ENCODE measurements at regions not wholly inside any gene's neighbourhood (a gene's known extent, or its start where the extent isn't known, plus 50 kb on each side); places are given as distances from the start of the nearest gene placed in this dataset.
"Not testable (repeated sequence)": the region's sequence is repeated elsewhere in the genome, so short reads cannot be mapped to it uniquely, and the experiment has no call there.

DNA sequence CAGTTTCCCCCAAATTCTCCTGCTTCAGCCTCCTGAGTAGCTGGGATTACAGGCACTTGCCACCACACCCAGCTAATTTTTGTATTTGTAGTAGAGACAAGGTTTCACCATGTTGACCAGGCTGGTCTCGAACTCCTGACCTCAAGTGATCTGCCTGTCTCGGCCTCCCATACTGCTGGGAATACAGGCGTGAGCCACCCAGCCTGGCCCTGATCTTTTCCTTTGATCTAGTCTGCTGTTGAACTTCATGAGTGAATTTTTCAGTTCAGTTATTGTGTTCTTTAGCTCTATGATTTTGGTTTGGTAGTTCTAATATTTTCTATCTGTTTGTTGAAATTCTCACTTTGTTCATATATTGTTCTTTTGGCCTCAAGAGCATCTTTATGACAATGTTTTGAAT lies 83.4 kb upstream of the RAP2C start:
- not testable (repeated sequence) for DNase-seq

DNA sequence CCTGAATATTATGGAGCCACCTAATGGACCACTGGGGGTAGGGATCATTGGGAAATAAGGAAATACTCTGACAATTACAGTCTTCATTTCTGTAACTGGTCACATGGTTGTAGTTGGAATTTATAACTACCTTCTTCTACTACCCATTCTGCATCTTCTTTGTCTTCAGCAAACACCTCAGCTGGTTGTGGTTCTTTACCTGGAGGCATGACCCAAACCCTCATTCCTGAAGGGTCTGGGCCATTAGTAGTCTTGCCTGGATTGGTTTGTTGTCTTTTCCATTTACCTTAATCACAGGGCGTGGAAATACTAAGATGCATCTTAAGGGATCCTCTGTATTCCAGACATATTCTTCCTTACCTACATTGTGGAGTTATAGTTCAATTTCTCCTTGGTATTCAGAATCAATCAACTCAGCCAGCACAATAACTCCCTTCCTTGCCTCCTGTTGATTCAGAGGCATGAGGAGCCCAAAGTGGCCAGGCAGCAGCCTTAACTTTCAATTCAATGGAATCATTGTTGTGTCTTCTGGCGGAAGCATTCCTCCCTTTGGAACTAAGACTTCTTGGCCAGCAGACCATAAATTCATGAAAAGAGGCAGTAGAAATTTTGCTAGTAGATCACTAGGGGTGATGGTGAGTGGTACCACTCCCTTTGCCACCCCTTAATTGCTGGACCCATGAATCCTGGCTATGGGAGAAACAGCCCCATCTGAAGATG lies 75.7 kb upstream of the RAP2C start:
- DNase-seq: no peak

DNA sequence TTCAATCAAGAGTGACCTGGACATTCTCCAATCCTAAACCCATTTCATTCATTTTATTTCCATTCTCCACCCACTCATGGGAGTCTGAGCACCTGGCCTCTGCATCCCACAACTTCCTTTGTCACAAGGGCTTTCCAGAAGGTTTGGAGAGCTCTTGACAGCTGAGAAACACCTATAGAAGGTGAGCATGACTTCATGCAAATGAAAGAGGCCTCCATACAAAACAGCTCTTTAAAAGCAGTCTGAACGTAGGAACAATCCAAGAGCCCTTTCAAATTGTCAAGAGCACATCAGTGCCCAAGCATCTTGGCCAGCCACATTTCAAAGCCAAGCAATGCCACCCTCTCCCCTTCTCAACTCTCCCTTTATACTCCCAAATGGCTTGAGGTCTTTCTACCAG lies 74.9 kb upstream of the RAP2C start:
- DNase-seq: no peak

DNA sequence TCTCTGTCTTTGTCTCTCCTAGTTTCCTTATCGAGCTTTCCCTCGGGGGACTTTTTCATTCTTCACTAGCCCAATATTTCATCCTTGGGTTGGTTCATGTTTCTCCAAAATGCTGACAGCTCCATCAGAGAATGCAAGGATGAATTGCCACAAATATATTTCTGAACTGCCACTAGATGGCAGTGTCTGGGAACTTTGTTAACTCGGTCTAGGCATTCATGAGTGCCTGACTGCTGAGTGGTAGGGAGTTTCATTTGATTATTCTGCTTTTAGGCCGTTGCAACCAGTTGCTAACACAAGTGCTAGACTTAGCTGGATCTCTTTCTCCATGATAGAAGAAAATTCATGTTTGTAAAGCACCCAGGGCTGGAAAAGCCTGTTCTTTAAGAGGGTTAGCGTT lies 73.5 kb upstream of the RAP2C start:
- DNase-seq: peak; percentile 44

DNA sequence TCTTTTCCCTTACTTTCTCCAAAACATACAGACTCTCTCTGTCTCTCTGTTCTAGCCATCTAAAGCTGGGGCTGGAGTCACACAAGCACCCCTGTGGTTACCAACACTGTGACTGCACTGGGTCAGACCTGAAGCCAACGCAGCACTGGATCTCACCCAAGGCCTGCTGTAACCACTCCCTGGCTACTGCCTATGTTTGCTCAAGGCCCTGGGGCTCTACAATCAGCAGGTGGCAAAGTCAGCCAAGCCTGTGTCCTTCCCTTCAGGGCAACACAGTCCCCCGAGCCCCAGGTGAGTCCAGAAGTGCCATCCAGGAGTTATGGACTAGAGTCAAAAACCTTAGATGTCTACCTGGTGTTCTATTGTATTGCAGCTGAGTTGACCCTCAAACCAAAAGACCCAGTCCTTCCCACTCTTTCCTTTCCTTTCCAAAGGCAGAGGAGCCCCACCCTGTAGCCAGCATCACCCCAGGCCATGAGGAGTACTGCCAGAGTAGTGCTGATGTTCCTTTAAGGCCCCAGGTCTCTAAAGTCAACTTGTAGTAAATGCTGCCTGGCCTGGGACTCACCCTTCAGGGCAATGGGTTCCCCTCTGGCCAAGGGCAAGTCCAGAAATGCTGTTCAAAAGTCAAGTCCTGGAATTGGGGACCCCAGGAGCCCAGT lies 58.8 kb upstream of the RAP2C start:
- DNase-seq: no peak

DNA sequence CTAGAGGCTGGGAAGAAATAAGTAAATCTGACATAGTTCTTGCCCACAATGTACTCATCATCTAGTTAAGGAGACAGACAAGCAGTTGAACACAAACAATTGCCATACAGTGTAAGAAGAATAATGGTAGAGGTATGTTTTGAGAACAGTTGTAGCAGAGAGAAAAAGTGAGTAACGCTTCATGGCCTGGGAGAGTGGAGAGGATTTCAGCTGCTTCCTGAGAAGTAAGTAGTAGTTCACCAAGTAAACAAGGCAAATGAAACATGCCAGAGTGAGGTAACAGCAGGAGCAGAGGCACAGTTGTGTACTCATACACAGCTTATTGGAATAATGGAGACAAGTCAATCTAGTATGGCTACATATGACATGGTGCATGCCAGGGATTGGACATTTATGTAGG lies 53.6 kb upstream of the RAP2C start:
- DNase-seq: no peak

DNA sequence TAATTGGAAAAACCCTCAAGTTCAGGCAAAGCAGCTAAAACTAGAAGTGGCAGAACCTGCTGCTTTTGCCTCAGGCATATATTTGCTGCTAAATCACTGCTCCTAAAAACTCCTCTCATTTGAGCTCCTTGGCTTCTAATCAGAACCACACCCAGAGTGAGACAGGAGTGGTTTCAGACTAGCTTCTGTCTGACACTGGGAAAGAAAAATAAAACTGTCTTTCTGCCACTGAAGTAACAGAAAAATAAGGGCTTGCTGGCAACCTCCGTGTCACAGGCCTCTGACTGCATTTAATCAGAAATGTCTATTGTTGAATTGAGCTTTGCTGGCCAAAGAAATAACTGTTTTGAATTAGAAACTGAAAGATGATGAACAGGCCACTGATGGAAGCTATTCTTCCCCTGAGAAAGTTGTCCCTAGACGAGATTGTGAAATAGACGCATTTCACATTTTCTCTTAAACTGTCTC lies 52.1 kb upstream of the RAP2C start:
- DNase-seq: no peak

DNA sequence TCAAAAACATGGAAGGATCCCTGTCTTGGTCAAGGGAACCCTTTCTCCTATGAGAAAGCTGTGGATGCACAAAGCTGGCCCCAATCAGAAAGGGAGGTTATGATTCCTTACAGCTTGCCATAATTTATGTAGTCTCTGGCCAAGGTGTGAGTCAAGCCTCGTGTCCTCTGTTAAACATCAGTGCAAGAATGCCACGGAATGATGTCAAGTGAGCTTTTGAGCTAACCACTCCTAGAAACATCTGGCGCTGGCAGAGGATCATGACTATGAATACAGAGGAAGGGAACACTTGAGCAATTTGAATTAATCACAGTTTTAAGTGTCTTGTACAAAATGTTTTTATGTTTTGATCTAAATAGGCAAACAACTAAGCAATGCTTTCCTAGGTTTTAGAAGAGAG lies 51.5 kb upstream of the RAP2C start:
- DNase-seq: no peak

DNA sequence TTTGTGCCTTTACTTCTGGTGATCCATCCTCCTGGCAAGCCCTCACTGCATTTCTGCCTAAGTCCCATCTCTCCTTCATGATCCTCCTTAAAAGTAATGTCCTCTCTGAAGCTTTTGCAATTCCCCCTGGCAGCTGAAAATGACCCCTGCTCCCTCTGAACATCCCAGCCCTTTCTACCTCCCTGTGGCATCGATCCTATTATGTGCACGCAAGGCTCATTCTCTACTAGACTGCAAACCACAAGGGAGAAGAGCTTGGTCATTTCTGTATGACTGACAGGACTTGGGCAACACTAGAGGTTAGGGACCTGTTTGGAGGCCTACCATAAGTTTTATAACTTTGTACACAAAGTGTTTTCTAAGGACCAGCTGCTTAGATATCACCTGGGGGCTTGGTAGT lies 50.8 kb upstream of the RAP2C start:
- no peak for DNase-seq

Measured in CD4-positive, alpha-beta T cell treated with Interleukin-17A for 1 hour (primary cell).